GM10248 (cell line): ENCODE measurements at regions not wholly inside any gene's neighbourhood (a gene's known extent, or its start where the extent isn't known, plus 50 kb on each side); places are given as distances from the start of the nearest gene placed in this dataset.

Experiments
- CTCF ChIA-PET: fragments of 300-600 bp; sonication (Branson Sonifier 250); formaldehyde crosslinking; extraction: SDS; loops from one replicate; lab custom pipeline; 2021; ENCODE audit warnings: antibody characterized with exemption; lab: Yijun Ruan, JAX
- POLR2A ChIA-PET: fragments of 350-650 bp; sonication (Branson Sonifier 250); formaldehyde crosslinking; extraction: SDS; loops from one replicate; lab custom pipeline; 2020; ENCODE audit warnings: antibody characterized with exemption; lab: Yijun Ruan, JAX
- DNase-seq: peaks from one replicate; pipeline ENCODE4 v3.0.0; 2012; ENCODE audit errors: extremely low spot score
- CTCF ChIP-seq: IDR thresholded peaks from 2 replicates; pipeline ENCODE4 v1.5.1; 2012; ENCODE audit warnings: mild to moderate bottlenecking, low read depth; ENCODE audit errors: extremely low read depth, missing control alignments, control extremely low read depth

GRCh38 chrX:66915893-66916292 lies 277.0 kb upstream of the EDA2R start:
- POLR2A ChIA-PET, result no interaction called here

GRCh38 chrX:66914080-66914479 lies 275.2 kb upstream of the EDA2R start:
- POLR2A ChIA-PET, result no interaction called here
- CTCF ChIA-PET, result interaction anchor here (0.8 kb wide), 1 partner anchor 18 kb away, joined by 3 read pairs; no protein-coding TSS in a partner anchor
- TF ChIP-seq CTCF, result no peak
- DNase-seq, result no peak

More at GRCh38 chrX:66915893-66916292, 277.0 kb upstream of the EDA2R start:
- DNase-seq, result no peak
- TF ChIP-seq CTCF, result no peak
- CTCF ChIA-PET, result no interaction called here

- TF ChIP-seq CTCF, result no peak
- DNase-seq, result no peak
- POLR2A ChIA-PET, result no interaction called here
- CTCF ChIA-PET, result no interaction called here
Measured at GRCh38 chrX:66912417-66912816, 273.5 kb upstream of the EDA2R start.

GRCh38 chrX:66902081-66902480 lies 263.2 kb upstream of the EDA2R start:
- POLR2A ChIA-PET, result no interaction called here
- no peak for TF ChIP-seq CTCF

GRCh38 chrX:66900886-66901285 lies 262.0 kb upstream of the EDA2R start:
- ChIA-PET POLR2A (no interaction called here), CTCF (no interaction called here)
- no peak for DNase-seq

More at GRCh38 chrX:66902081-66902480, 263.2 kb upstream of the EDA2R start:
- DNase-seq, result no peak
- CTCF ChIA-PET, result no interaction called here

DNA sequence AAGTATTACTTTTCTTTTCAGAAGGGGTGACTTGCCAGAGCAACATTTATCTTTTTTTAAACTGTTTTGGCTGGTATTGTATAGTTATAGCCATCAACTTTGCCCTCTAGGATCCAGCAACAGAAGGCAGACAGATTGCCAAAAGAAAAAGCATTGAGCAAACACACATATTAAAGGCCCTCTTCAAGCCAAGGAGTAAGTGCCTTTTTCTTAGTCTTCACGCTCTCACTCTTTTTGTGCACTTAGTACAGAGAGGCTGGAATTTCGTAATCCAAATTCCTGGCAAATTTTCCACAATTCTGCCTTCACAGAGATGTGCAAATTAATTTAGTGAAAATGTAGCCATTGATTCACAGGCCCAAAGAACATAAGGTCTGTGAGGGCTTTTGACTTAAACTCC lies 253.1 kb upstream of the EDA2R start:
- DNase-seq, result no peak
- CTCF ChIA-PET, result no interaction called here
- no peak for TF ChIP-seq CTCF
- POLR2A ChIA-PET, result no interaction called here

More at GRCh38 chrX:66900886-66901285, 262.0 kb upstream of the EDA2R start:
- TF ChIP-seq CTCF, result no peak

DNA sequence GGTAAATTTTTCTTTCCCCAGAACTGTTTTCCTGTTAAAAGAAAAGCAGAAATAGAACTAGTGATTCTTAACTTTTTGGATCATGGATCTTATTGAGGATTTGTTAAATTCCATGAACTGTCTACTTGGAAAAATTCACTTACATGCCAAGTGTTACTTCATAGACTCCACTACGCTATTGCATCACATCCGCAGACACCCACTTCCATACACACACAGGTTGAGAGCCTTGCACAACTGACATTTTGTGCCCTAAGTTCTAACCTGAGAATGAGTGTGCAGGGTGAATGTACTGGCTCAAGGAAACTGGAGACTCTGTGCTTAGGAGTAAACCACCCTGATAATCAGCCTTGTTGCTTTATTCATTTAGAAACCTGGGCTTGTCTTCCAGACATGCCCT lies 250.5 kb upstream of the EDA2R start:
- CTCF ChIA-PET, result no interaction called here
- TF ChIP-seq CTCF, result no peak
- DNase-seq, result no peak
- POLR2A ChIA-PET, result no interaction called here
